ENCODE measurements at regions not wholly inside any gene's neighbourhood (a gene's known extent, or its start where the extent isn't known, plus 50 kb on each side); places are given as distances from the start of the nearest gene placed in this dataset.

GRCh38 chr13:66071608-66072007 lies 1158.5 kb downstream of the PCDH9 start:
- Mint-ChIP-seq H3K27ac (no peak overlapping the region), H3K4me1 (peaks cover 13% of the 10 kb centered on the region)

GRCh38 chr13:66071029-66071428 lies 1159.1 kb downstream of the PCDH9 start:
- TF ChIP-seq CDX4 (CRISPR knock-in tag; IDR thresholded peaks at IDR 0.05; ENCODE audit: borderline replicate concordance) (no peak), ETV6 (CRISPR knock-in tag; IDR thresholded peaks at IDR 0.05) (no peak), CTCF (IDR thresholded peaks at IDR 0.05) (no peak), RELA (CRISPR knock-in tag; IDR thresholded peaks at IDR 0.05; ENCODE audit: borderline replicate concordance) (no peak), ESRRA (CRISPR knock-in tag; IDR thresholded peaks at IDR 0.05; ENCODE audit: borderline replicate concordance) (no peak), ZNF317 (CRISPR knock-in tag; IDR thresholded peaks at IDR 0.05; ENCODE audit: borderline replicate concordance, low read depth) (no peak), KAT7 (CRISPR knock-in tag; IDR thresholded peaks at IDR 0.05; ENCODE audit: borderline replicate concordance) (no peak), FOXK1 (CRISPR knock-in tag; IDR thresholded peaks at IDR 0.05) (no peak), CREM (CRISPR knock-in tag; IDR thresholded peaks at IDR 0.05) (no peak)
- DNase-seq (ENCODE audit: low spot score) (no peak), ATAC-seq (no peak)
- CTCF ChIA-PET = no interaction called here
- H3K27ac Mint-ChIP-seq = no peak overlapping the region
- H3K4me1 Mint-ChIP-seq = peaks cover 13% of the 10 kb centered on the region
- H3K4me3 Mint-ChIP-seq = no peak overlapping the region
- no peaks in the 10 kb centered on the region for H3K27me3 Mint-ChIP-seq (ENCODE audit: low read depth)
- POLR2A ChIA-PET = no interaction called here
- H3K9me3 Mint-ChIP-seq = no peaks in the 10 kb centered on the region
- no peaks in the 10 kb centered on the region for H3K36me3 Mint-ChIP-seq

More at GRCh38 chr13:66071608-66072007, 1158.5 kb downstream of the PCDH9 start:
- ChIA-PET POLR2A (no interaction called here), CTCF (no interaction called here)
- ATAC-seq (no peak; the same call in 1 of the 2 replicates), DNase-seq (ENCODE audit: low spot score) (no peak)
- TF ChIP-seq GRHL2 (CRISPR knock-in tag; IDR thresholded peaks at IDR 0.05; ENCODE audit: insufficient replicate concordance, severe bottlenecking) (no peak), NFYB (CRISPR knock-in tag; conservative IDR thresholded peaks at IDR 0.05; ENCODE audit: low read depth) (no peak), PRDM15 (CRISPR knock-in tag; IDR thresholded peaks at IDR 0.05) (no peak)
- TF ChIP-seq, protein P1, sequence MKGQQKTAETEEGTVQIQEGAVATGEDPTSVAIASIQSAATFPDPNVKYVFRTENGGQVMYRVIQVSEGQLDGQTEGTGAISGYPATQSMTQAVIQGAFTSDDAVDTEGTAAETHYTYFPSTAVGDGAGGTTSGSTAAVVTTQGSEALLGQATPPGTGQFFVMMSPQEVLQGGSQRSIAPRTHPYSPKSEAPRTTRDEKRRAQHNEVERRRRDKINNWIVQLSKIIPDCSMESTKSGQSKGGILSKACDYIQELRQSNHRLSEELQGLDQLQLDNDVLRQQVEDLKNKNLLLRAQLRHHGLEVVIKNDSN (CRISPR knock-in tag; IDR thresholded peaks at IDR 0.05) = no peak
- Mint-ChIP-seq H3K36me3 (no peaks in the 10 kb centered on the region), H3K27me3 (ENCODE audit: low read depth) (no peaks in the 10 kb centered on the region), H3K4me3 (no peak overlapping the region), H3K9me3 (no peaks in the 10 kb centered on the region)

- DNase-seq (ENCODE audit: low spot score) (no peak), ATAC-seq (no peak)
- Mint-ChIP-seq H3K4me3 (no peak overlapping the region), H3K9me3 (no peaks in the 10 kb centered on the region), H3K27me3 (ENCODE audit: low read depth) (no peaks in the 10 kb centered on the region), H3K4me1 (peaks cover 13% of the 10 kb centered on the region), H3K36me3 (no peaks in the 10 kb centered on the region), H3K27ac (no peak overlapping the region)
- ChIA-PET POLR2A (no interaction called here), CTCF (no interaction called here)
- TF ChIP-seq FOXJ3 (CRISPR knock-in tag; IDR thresholded peaks at IDR 0.05; ENCODE audit: borderline replicate concordance) (no peak), JUN (CRISPR knock-in tag; IDR thresholded peaks at IDR 0.05) (no peak), ZNF317 (CRISPR knock-in tag; IDR thresholded peaks at IDR 0.05; ENCODE audit: borderline replicate concordance, low read depth) (no peak), ATF1 (CRISPR knock-in tag; IDR thresholded peaks at IDR 0.05) (no peak), FOXP1 (CRISPR knock-in tag; IDR thresholded peaks at IDR 0.05; ENCODE audit: borderline replicate concordance) (no peak), CREM (CRISPR knock-in tag; IDR thresholded peaks at IDR 0.05) (no peak), ZNF396 (CRISPR knock-in tag; IDR thresholded peaks at IDR 0.05; ENCODE audit: borderline replicate concordance) (no peak), ATF2 (CRISPR knock-in tag; IDR thresholded peaks at IDR 0.05; ENCODE audit: borderline replicate concordance, low read depth) (no peak)
- TF ChIP-seq, protein P2, sequence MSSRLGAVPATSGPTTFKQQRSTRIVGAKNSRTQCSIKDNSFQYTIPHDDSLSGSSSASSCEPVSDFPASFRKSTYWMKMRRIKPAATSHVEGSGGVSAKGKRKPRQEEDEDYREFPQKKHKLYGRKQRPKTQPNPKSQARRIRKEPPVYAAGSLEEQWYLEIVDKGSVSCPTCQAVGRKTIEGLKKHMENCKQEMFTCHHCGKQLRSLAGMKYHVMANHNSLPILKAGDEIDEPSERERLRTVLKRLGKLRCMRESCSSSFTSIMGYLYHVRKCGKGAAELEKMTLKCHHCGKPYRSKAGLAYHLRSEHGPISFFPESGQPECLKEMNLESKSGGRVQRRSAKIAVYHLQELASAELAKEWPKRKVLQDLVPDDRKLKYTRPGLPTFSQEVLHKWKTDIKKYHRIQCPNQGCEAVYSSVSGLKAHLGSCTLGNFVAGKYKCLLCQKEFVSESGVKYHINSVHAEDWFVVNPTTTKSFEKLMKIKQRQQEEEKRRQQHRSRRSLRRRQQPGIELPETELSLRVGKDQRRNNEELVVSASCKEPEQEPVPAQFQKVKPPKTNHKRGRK (CRISPR knock-in tag; IDR thresholded peaks at IDR 0.05; ENCODE audit: borderline replicate concordance) = no peak
These were observed 1160.6 kb downstream of the PCDH9 start for GRCh38 chr13:66069570-66069969.
